ENCODE measurements at regions not wholly inside any gene's neighbourhood (a gene's known extent, or its start where the extent isn't known, plus 50 kb on each side); places are given as distances from the start of the nearest gene placed in this dataset.

DNA sequence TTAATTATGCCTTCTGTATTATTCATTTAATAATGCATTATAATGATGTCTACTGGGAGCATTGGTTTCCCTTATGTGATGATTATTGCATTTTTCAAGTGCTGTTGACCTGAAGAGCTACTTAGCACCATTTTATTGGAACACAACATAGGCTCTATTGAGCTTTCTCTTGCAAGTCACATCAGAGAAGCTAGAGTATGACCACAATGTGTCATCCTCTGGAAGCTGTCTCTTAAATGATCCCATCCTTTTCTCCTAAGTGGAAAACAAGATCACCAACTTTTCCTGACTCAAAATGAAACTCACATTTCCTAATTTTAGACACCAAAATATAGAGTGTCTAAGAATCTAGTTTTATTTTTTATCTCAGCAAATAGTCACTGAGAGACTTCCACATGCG lies 1451.9 kb downstream of the PCDH7 start:
- no peak overlapping the region for H3K23ac ChIP-seq (ENCODE audit: insufficient read length)
- no peak for FAIRE-seq
- no peak overlapping the region for H2BK120ac ChIP-seq (replicated peaks; ENCODE audit: low read depth, low read length)
- CTCF ChIA-PET (ENCODE audit: partially characterized antibody) = no interaction called here
- H3K79me1 ChIP-seq (ENCODE audit: low read depth, low read length) = no peaks in the 10 kb centered on the region
- H3K4me2 ChIP-seq (ENCODE audit: insufficient read depth in 1 of 2, low read depth in 2 of 2, low read length in 2 of 2) = no peak overlapping the region
- H3K9ac ChIP-seq (replicated peaks in 1 of 4; ENCODE audit: extremely low read depth in 1 of 4, low read depth in 3 of 4, low read length in 3 of 4) = no peak overlapping the region
- no peaks in the 10 kb centered on the region for H3K23me2 ChIP-seq (ENCODE audit: low read depth, low read length)
- H3K56ac ChIP-seq (replicated peaks; ENCODE audit: insufficient read length, low read depth, low read length) = no peak overlapping the region
- no peaks in the 10 kb centered on the region for H4K20me1 ChIP-seq (replicated peaks in 1 of 2; ENCODE audit: control insufficient read depth in 1 of 2, insufficient read depth in 2 of 2, low read length in 2 of 2)
- POLR2A ChIA-PET (ENCODE audit: partially characterized antibody) = no interaction called here
- H4K8ac ChIP-seq (ENCODE audit: extremely low read depth, insufficient read depth, low read length) = no peak overlapping the region
- no peak overlapping the region for H3K27ac ChIP-seq (ENCODE audit: low read depth, low read length)
- no peak overlapping the region for H2BK15ac ChIP-seq (ENCODE audit: low read length)
- no peak overlapping the region for H3K18ac ChIP-seq (ENCODE audit: extremely low read depth, low read length)
- no peak overlapping the region for H2AFZ ChIP-seq (ENCODE audit: low read length)
- H2BK20ac ChIP-seq (ENCODE audit: low read length) = no peak overlapping the region
- H3K9me3 ChIP-seq (ENCODE audit: insufficient read depth in 2 of 2, low read depth in 1 of 2, low read length in 1 of 2) = 0 out of 4 replicates have a peak, but pooled peaks cover 2 to 3% of the 10 kb centered on the region in 2 experiments
- no peaks in the 10 kb centered on the region for H3K79me2 ChIP-seq (ENCODE audit: control insufficient read depth in 1 of 2, insufficient read depth in 2 of 2, low read length in 2 of 2)
- H3K4me1 ChIP-seq (replicated peaks in 1 of 4; ENCODE audit: control insufficient read depth in 3 of 4, insufficient read depth in 4 of 4, low read length in 3 of 4) = no peaks in the 10 kb centered on the region
- 100% methylated on average over 1 of the region's 1 CpG; no CpG with 5 or more reads in 1 of the 2 experiments for WGBS, 2 experiments (ENCODE audit: extremely low coverage in 1 of 2, insufficient coverage in 1 of 2, insufficient read length in 1 of 2, insufficient replicate concordance in 2 of 2, low coverage in 1 of 2, low lambda C conversion rate in 2 of 2, missing lambda C conversion rate in 1 of 2)
- no peak overlapping the region for H2AK5ac ChIP-seq (ENCODE audit: low read depth, low read length)
- no peak overlapping the region for H3K4me3 ChIP-seq (ENCODE audit: extremely low read depth in 1 of 4, insufficient read depth in 2 of 4, low read depth in 3 of 4, low read length in 4 of 4)
- no peak overlapping the region for H2BK5ac ChIP-seq (ENCODE audit: low read depth, low read length)
- no peak for TF ChIP-seq RNF2 (IDR thresholded peaks at IDR 0.05; ENCODE audit: borderline replicate concordance, low read depth, low read length, missing control alignments, poor library complexity, severe bottlenecking)
- TF ChIP-seq TEAD4 (IDR thresholded peaks at IDR 0.05; ENCODE audit: low read depth, low read length) = no peak
- H4K5ac ChIP-seq (ENCODE audit: insufficient read length, low read depth, low read length) = no peak overlapping the region
- H3K4ac ChIP-seq (replicated peaks; ENCODE audit: insufficient read length, low read depth, low read length) = no peak overlapping the region
- no peak overlapping the region for H3K14ac ChIP-seq (ENCODE audit: insufficient read length)
- no peaks in the 10 kb centered on the region for H3K36me3 ChIP-seq (ENCODE audit: control insufficient read depth in 2 of 4, insufficient read depth in 4 of 4, low read length in 3 of 4)
- H4K91ac ChIP-seq (replicated peaks; ENCODE audit: insufficient read length, low read length) = no peak overlapping the region
- no peak for DNase-seq (ENCODE audit: low read depth in 1 of 2, low spot score in 2 of 2)
- H3K27me3 ChIP-seq (replicated peaks in 1 of 4; ENCODE audit: control insufficient read depth in 3 of 4, extremely low read depth in 1 of 4, insufficient read depth in 3 of 4, low read length in 3 of 4) = no peaks in the 10 kb centered on the region
- H2BK12ac ChIP-seq (ENCODE audit: low read depth, low read length) = no peak overlapping the region
